PC-3 (cell line): ENCODE measurements at regions not wholly inside any gene's neighbourhood (a gene's known extent, or its start where the extent isn't known, plus 50 kb on each side); places are given as distances from the start of the nearest gene placed in this dataset.
A peak's percentile ranks its signal among the peaks of the same experiment; 100 is the strongest.

Experiments used
- ATAC-seq: fragments of 200-7000 bp; cut with Tn5 transposase; 2 replicates; pipeline ENCODE4 v1.9.1; 2020; ENCODE audit warnings: mild to moderate bottlenecking, moderate library complexity
- BruUV-seq: library from RNA; stranded (reverse); fragments of 400-500 nt; replicated peaks from 2 replicates; lab custom pipeline; 2021; lab: Mats Ljungman, UMichigan
- CTCF ChIA-PET: fragments of 300-600 bp; sonication (Branson Sonifier 250); formaldehyde crosslinking; loops from one replicate; lab custom pipeline; 2022; ENCODE audit warnings: antibody characterized with exemption; lab: Charles Lee
- POLR2A ChIA-PET: fragments of 300-600 bp; sonication (Branson Sonifier 250); formaldehyde crosslinking; loops from one replicate; lab custom pipeline; 2022; ENCODE audit warnings: antibody characterized with exemption; ENCODE audit not compliant: unreplicated experiment; lab: Charles Lee
- DNase-seq: peaks from one replicate; pipeline ENCODE4 v3.0.0-alpha.2; 2015
- H2AFZ ChIP-seq: fragments of 300-600 bp; sonication (generic); 2 replicates; pipeline ENCODE4 v1.6.0; 2016; ENCODE audit warnings: antibody characterized with exemption, low read length
- H3F3A ChIP-seq: fragments of 300-600 bp; sonication (generic); one replicate; pipeline ENCODE4 v1.6.0; 2017; ENCODE audit warnings: antibody characterized with exemption, low read length, control low read depth, mild to moderate bottlenecking; ENCODE audit not compliant: unreplicated experiment
- H3K27ac ChIP-seq: fragments of 300-600 bp; sonication (generic); 2 replicates; pipeline ENCODE4 v1.5.1; 2016; ENCODE audit warnings: mild to moderate bottlenecking, low read length
- H3K27me3 ChIP-seq: fragments of 300-600 bp; sonication (generic); 2 replicates; pipeline ENCODE4 v1.6.1; 2016; ENCODE audit warnings: low read length, mixed read lengths
- H3K36me3 ChIP-seq: fragments of 300-600 bp; sonication (generic); 2 replicates; pipeline ENCODE4 v1.6.1; 2016; ENCODE audit warnings: low read depth, mixed run types, low read length, mixed read lengths
- H3K4me1 ChIP-seq: fragments of 300-600 bp; sonication (generic); 2 replicates; pipeline ENCODE4 v1.5.1; 2016; ENCODE audit warnings: low read length; ENCODE audit not compliant: insufficient read depth
- H3K4me2 ChIP-seq: fragments of 300-600 bp; sonication (generic); 2 replicates; pipeline ENCODE4 v1.6.0; 2016; ENCODE audit warnings: low read length
- H3K4me3 ChIP-seq: fragments of 300-600 bp; sonication (generic); 2 replicates; pipeline ENCODE4 v1.5.1; 2016; ENCODE audit warnings: mild to moderate bottlenecking, low read length, mixed read lengths
- H3K79me2 ChIP-seq: fragments of 300-600 bp; sonication (generic); 2 replicates; pipeline ENCODE4 v1.6.1; 2017; ENCODE audit warnings: low read length, mixed read lengths
- H3K9ac ChIP-seq: fragments of 300-600 bp; sonication (generic); 2 replicates; pipeline ENCODE4 v1.6.0; 2016; ENCODE audit warnings: mild to moderate bottlenecking, low read length
- H3K9me2 ChIP-seq: fragments of 300-600 bp; sonication (generic); replicated peaks from 2 replicates; pipeline ENCODE4 v1.6.1; 2016; ENCODE audit warnings: mixed run types, low read length, mixed read lengths
- H3K9me3 ChIP-seq: fragments of 300-600 bp; sonication (generic); 2 replicates; pipeline ENCODE4 v1.6.1; 2016; ENCODE audit warnings: low read length, mixed read lengths
- H4K20me1 ChIP-seq: fragments of 300-600 bp; sonication (generic); 2 replicates; pipeline ENCODE4 v1.6.1; 2016; ENCODE audit warnings: low read length, mixed read lengths
- EZH2 ChIP-seq: fragments of 300-600 bp; sonication (generic); IDR thresholded peaks from one replicate; pipeline ENCODE4 v1.6.1; 2017; ENCODE audit warnings: antibody characterized with exemption, mild to moderate bottlenecking, low read length; ENCODE audit not compliant: unreplicated experiment
- EZH2phosphoT487 ChIP-seq: fragments of 300-600 bp; sonication (generic); IDR thresholded peaks from 2 replicates; pipeline ENCODE4 v1.6.1; 2018; ENCODE audit warnings: mild to moderate bottlenecking, antibody characterized with exemption, low read length, borderline replicate concordance
- intact Hi-C: fragments of 100-400 bp; cut with micrococcal nuclease; formaldehyde crosslinking; loops from 2 replicates; pipeline ENCODE4 v1.9.0; 2023
- TF ChIP-seq, protein P1 (sequence below): fragments of 300-600 bp; sonication (generic); conservative IDR thresholded peaks from 2 replicates; pipeline ENCODE4 v1.5.1; 2017; ENCODE audit warnings: antibody characterized with exemption, low read depth, mild to moderate bottlenecking, low read length

DNA sequence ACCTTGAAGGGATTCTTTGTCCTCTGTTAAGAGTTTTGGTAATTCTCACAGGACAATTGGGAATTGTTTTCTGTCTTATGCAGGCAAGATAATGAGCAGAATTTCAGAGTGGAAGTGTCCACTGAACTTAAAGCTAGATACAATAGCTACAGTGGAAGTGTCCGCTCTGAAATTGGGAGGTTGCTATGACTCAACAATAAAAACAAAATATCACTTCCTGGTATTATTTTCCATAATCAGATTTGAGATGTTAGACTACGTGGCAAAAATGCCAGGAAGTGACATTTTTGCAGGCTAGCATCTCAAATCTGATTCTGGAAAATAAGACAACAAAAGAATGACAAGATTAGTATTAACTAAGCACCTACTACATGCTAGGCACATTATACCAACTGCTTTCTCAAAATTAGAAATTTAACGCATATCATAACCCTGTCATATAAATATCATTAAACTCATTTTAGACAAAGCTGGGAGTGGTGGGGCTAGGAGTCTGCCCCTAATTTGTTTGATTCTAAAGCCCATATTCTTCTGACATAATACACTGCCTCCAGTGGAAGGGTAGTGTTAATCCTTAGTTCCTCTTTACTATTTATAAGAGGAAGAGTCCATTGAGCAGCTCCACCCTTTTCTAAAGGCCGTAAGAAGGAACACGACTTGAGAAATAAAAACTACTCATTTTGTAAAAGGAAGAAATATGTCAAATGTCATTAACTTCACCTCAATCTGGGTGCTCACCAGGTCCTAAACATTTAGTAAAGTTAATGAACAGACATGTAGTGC lies 266.9 kb upstream of the STT3B start:
- BruUV-seq, result no TSS peak
- TF ChIP-seq EZH2, result no peak
- no peak for TF ChIP-seq EZH2phosphoT487
- TF ChIP-seq, protein P1, sequence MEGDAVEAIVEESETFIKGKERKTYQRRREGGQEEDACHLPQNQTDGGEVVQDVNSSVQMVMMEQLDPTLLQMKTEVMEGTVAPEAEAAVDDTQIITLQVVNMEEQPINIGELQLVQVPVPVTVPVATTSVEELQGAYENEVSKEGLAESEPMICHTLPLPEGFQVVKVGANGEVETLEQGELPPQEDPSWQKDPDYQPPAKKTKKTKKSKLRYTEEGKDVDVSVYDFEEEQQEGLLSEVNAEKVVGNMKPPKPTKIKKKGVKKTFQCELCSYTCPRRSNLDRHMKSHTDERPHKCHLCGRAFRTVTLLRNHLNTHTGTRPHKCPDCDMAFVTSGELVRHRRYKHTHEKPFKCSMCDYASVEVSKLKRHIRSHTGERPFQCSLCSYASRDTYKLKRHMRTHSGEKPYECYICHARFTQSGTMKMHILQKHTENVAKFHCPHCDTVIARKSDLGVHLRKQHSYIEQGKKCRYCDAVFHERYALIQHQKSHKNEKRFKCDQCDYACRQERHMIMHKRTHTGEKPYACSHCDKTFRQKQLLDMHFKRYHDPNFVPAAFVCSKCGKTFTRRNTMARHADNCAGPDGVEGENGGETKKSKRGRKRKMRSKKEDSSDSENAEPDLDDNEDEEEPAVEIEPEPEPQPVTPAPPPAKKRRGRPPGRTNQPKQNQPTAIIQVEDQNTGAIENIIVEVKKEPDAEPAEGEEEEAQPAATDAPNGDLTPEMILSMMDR, result 0 out of 2 replicates have a peak, but pooled peaks have one; percentile 21
- no peaks in the 10 kb centered on the region for H3K9me2 ChIP-seq
- no peak overlapping the region for H3K9ac ChIP-seq
- ATAC-seq (no peak), DNase-seq (no peak)
- intact Hi-C loops, result no loop called here
- H3F3A ChIP-seq, result no peaks in the 10 kb centered on the region
- no peaks in the 10 kb centered on the region for H3K9me3 ChIP-seq
- H3K27me3 ChIP-seq, result no peaks in the 10 kb centered on the region
- no peaks in the 10 kb centered on the region for H4K20me1 ChIP-seq
- H3K36me3 ChIP-seq, result no peaks in the 10 kb centered on the region
- H3K79me2 ChIP-seq, result no peaks in the 10 kb centered on the region
- H3K27ac ChIP-seq, result no peak overlapping the region
- H3K4me1 ChIP-seq, result no peaks in the 10 kb centered on the region
- ChIA-PET POLR2A (interaction anchor here (0.6 kb wide), 1 partner anchor 22 kb away, joined by 5 read pairs; no protein-coding TSS in a partner anchor), CTCF (no interaction called here)
- no peak overlapping the region for H3K4me3 ChIP-seq
- H3K4me2 ChIP-seq, result no peak overlapping the region
- H2AFZ ChIP-seq, result 0 out of 2 replicates have a peak overlapping the region, but pooled peaks have one; percentile 5

DNA sequence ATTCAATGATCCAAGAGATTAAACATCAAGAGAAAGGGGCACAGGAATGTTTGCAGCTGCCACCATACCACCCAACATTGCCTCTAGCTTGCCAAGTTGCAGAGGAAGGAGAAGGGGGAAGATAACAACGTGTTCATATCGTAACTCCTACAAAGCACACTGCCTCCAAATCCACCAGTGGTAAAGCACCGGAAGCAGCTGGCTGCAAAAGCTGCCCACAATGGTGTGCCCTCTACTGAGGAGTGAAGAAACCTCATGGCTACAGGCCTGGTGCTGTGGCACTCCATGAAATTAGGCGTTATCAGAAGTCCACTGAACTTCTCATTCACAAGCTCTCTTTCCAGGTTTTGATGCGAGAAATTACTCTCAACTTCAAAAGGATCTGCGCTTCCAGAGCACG lies 263.9 kb upstream of the STT3B start:
- no peak for DNase-seq
- Histone ChIP-seq H3K4me1 (peaks cover 1% of the 10 kb centered on the region; the same call in 1 of the 2 replicates), H3K27me3 (no peaks in the 10 kb centered on the region), H2AFZ (no peak overlapping the region), H3K9me3 (no peaks in the 10 kb centered on the region), H3K4me3 (no peak overlapping the region), H3K9me2 (no peaks in the 10 kb centered on the region), H3F3A (no peaks in the 10 kb centered on the region), H3K36me3 (no peaks in the 10 kb centered on the region), H4K20me1 (no peaks in the 10 kb centered on the region), H3K79me2 (no peaks in the 10 kb centered on the region), H3K4me2 (no peak overlapping the region), H3K9ac (no peak overlapping the region), H3K27ac (no peak overlapping the region)
- ChIA-PET CTCF (no interaction called here), POLR2A (no interaction called here)
- ATAC-seq, result no peak
- intact Hi-C loops, result no loop called here
- no TSS peak for BruUV-seq
- TF ChIP-seq EZH2phosphoT487, result no peak

DNA sequence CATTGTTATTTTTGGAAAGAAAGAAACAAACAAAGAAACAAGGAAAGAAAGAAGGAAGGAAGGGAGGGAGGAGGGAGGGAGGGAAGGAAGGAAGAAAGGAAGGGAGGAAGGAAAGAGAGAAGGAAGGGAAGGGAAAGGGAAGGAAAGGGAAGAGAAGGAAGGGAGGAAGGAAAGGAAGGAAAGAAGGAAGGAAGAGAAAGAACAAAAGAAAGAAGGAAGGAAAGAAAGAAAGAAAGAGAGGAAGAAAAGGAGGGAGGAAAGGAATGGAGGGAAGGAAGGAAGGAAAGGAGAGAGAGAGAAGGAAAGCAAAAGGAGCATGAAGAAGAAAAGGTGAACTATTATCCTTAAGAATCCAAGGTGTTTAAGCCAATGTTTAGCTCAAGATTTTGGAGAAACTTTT lies 262.7 kb upstream of the STT3B start:
- no peaks in the 10 kb centered on the region for H3K79me2 ChIP-seq
- no peak overlapping the region for H3K9ac ChIP-seq
- no peak overlapping the region for H3K4me2 ChIP-seq
- TF ChIP-seq EZH2 (no peak), EZH2phosphoT487 (no peak)
- TF ChIP-seq, protein P1, result no peak
- no peaks in the 10 kb centered on the region for H3K36me3 ChIP-seq
- no peaks in the 10 kb centered on the region for H4K20me1 ChIP-seq
- CTCF ChIA-PET, result no interaction called here
- no peaks in the 10 kb centered on the region for H3K9me3 ChIP-seq
- H3K9me2 ChIP-seq, result no peaks in the 10 kb centered on the region
- H2AFZ ChIP-seq, result no peak overlapping the region
- peaks cover 13% of the 10 kb centered on the region for H3K4me1 ChIP-seq
- DNase-seq (no peak), ATAC-seq (no peak)
- H3K4me3 ChIP-seq, result no peak overlapping the region
- BruUV-seq, result no TSS peak
- POLR2A ChIA-PET, result no interaction called here
- intact Hi-C loops, result no loop called here
- no peak overlapping the region for H3K27ac ChIP-seq
- H3F3A ChIP-seq, result no peaks in the 10 kb centered on the region
- H3K27me3 ChIP-seq, result no peaks in the 10 kb centered on the region
